Neuronal stem cell (in vitro differentiated cells): ENCODE measurements at regions not wholly inside any gene's neighbourhood (a gene's known extent, or its start where the extent isn't known, plus 50 kb on each side); places are given as distances from the start of the nearest gene placed in this dataset.

Experiments
- DNase-seq: peaks from one replicate; pipeline ENCODE4 v3.0.0-alpha.2; 2013; ENCODE audit warnings: low spot score
- H2AFZ ChIP-seq: one replicate; pipeline ENCODE4 v1.6.1; 2013; ENCODE audit warnings: mild to moderate bottlenecking, low read length, inconsistent platforms
- H2AK5ac ChIP-seq: 2 replicates; pipeline ENCODE4 v1.6.1; 2013; ENCODE audit warnings: low read depth, mild to moderate bottlenecking, inconsistent platforms, low read length, moderate library complexity, mixed read lengths
- H2BK120ac ChIP-seq: 2 replicates; pipeline ENCODE4 v1.6.1; 2013; ENCODE audit warnings: low read depth, mild to moderate bottlenecking, inconsistent platforms, low read length, moderate library complexity, mixed read lengths
- H2BK12ac ChIP-seq: one replicate; pipeline ENCODE4 v1.6.1; 2013; ENCODE audit warnings: low read length, inconsistent platforms
- H2BK15ac ChIP-seq: 2 replicates; pipeline ENCODE4 v1.6.1; 2013; ENCODE audit warnings: mild to moderate bottlenecking, low read length, inconsistent platforms, mixed read lengths
- H2BK5ac ChIP-seq: one replicate; pipeline ENCODE4 v1.6.1; 2013; ENCODE audit warnings: inconsistent platforms, mild to moderate bottlenecking, low read length, moderate library complexity
- H3K14ac ChIP-seq: one replicate; pipeline ENCODE4 v1.6.1; 2013; ENCODE audit warnings: low read length, inconsistent platforms
- H3K18ac ChIP-seq: 2 replicates; pipeline ENCODE4 v1.6.1; 2013; ENCODE audit warnings: low read length, inconsistent platforms
- H3K23ac ChIP-seq: 2 replicates; pipeline ENCODE4 v1.6.1; 2013; ENCODE audit warnings: low read depth, mild to moderate bottlenecking, mixed read lengths, low read length, inconsistent platforms; ENCODE audit not compliant: poor library complexity
- H3K27ac ChIP-seq: replicated peaks from 3 replicates; pipeline ENCODE4 v1.5.1; 2013; ENCODE audit warnings: low read length, inconsistent platforms
- H3K27me3 ChIP-seq, 3 experiments: 2 replicates each; pipeline ENCODE4 v1.6.1; 2013; ENCODE audit warnings: low read length in 3 of 3, mild to moderate bottlenecking in 2 of 3, inconsistent platforms in 1 of 3, low read depth in 1 of 3, mixed read lengths in 1 of 3, moderate library complexity in 1 of 3; ENCODE audit not compliant: control insufficient read depth in 3 of 3, insufficient read depth in 3 of 3
- H3K36me3 ChIP-seq, 2 donors: replicated peaks in 1 of 2; 2 replicates each; pipeline ENCODE4 v1.6.1; 2013; ENCODE audit warnings: low read length in 2 of 2; ENCODE audit not compliant: control insufficient read depth in 2 of 2, insufficient read depth in 2 of 2
- H3K4ac ChIP-seq: 2 replicates; pipeline ENCODE4 v1.6.1; 2013; ENCODE audit warnings: inconsistent platforms, mild to moderate bottlenecking, low read length, moderate library complexity
- H3K4me1 ChIP-seq, 2 donors: 1 replicate in 1 of 2; 2 replicates in 1 of 2; pipeline ENCODE4 v1.6.1; 2013; ENCODE audit warnings: low read length in 2 of 2, low read depth in 1 of 2; ENCODE audit not compliant: control insufficient read depth in 2 of 2, insufficient read depth in 1 of 2
- H3K4me2 ChIP-seq: one replicate; pipeline ENCODE4 v1.6.1; 2013; ENCODE audit warnings: mild to moderate bottlenecking, low read length, inconsistent platforms; ENCODE audit not compliant: insufficient read depth, poor library complexity, severe bottlenecking
- H3K4me3 ChIP-seq, 2 donors: 2 replicates each; pipeline ENCODE4 v1.5.1; 2013; ENCODE audit warnings: low read length in 2 of 2, mild to moderate bottlenecking in 2 of 2, inconsistent platforms in 1 of 2, moderate library complexity in 1 of 2
- H3K79me1 ChIP-seq: one replicate; pipeline ENCODE4 v1.6.1; 2013; ENCODE audit warnings: low read depth, mild to moderate bottlenecking, inconsistent platforms, low read length, moderate library complexity
- H3K9ac ChIP-seq: one replicate; pipeline ENCODE4 v1.6.1; 2013; ENCODE audit warnings: mild to moderate bottlenecking, low read depth, low read length, inconsistent platforms; ENCODE audit not compliant: poor library complexity
- H3K9me3 ChIP-seq, 2 donors: replicated peaks in 1 of 2; 2 replicates each; pipeline versions ENCODE3 to v1.6.1; 2013; ENCODE audit warnings: low read length in 2 of 2, mild to moderate bottlenecking in 2 of 2, inconsistent platforms in 1 of 2, low read depth in 1 of 2, mixed read lengths in 1 of 2, moderate library complexity in 1 of 2; ENCODE audit not compliant: control insufficient read depth in 2 of 2, insufficient read depth in 1 of 2
- H4K8ac ChIP-seq: one replicate; pipeline ENCODE4 v1.6.1; 2013; ENCODE audit warnings: low read depth, mild to moderate bottlenecking, inconsistent platforms, low read length, moderate library complexity
- H4K91ac ChIP-seq: one replicate; pipeline ENCODE4 v1.6.1; 2013; ENCODE audit warnings: low read length, low read depth, mild to moderate bottlenecking, inconsistent platforms; ENCODE audit not compliant: poor library complexity
- WGBS, 2 donors: extraction: QIAGEN DNeasy Blood & Tissue Kit; methylation state at CpG; one replicate each; pipeline ENCODE4 v1.1.7; 2013; ENCODE audit warnings: missing lambda C conversion rate in 2 of 2, mixed read lengths in 1 of 2; ENCODE audit not compliant: insufficient read length in 2 of 2, insufficient replicate concordance in 1 of 2; ENCODE audit errors: extremely low coverage in 2 of 2; 5-methylcytosine and 5-hydroxymethylcytosine counted together

DNA sequence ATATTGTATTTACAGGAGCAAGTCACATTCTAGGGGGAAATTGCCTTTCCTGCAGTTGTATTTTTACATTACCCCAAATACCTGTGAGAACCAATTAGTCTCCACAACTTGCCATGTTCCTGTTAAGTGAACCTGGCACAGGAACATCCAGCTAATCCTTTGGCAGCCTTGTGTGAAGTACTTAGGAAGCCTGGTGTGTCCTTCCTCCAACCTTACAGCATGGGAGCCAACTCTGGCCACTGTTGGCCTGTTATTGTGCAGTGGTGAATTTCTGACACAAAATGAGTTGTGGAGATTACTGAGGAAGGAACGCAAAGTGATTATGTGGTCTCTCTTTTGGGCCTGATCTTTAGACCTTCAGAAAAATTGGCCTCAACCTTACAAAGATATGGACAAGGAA is 238.0 kb upstream of the PITX2 start:
- no peak overlapping the region for H3K4me3 ChIP-seq
- no peaks in the 10 kb centered on the region for H3K79me1 ChIP-seq

DNA sequence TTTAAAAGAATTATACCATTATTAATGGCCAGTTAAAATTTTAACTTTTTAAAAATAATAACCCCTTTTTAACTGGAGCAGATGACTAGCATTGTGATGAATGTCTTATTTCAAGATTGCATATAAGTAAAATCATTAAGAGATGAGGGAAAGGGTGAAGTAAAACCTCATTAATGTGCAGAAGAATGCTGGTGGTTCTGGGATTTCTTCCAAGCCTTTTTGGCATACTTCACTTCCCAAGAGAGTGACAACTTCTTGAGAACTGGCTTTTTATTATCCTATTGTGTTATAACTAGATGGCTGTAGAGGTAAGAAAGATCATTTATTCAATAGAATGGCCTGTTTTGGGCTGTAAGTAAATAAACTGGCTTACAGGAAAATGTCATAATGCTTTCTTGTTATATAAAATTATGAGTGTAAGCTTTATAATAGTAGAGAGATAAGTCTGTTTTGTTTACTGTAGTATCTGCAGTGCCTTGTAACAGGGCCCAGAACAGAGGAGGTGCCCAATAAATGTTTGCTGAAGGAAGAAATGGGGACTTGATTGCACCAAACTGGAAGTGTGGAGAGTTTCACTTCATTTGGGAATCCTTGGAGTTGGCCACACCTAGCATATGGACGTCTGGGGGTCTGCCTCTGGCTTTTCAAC is 242.9 kb upstream of the PITX2 start:
- no peaks in the 10 kb centered on the region for H3K9me3 ChIP-seq
- H2BK15ac ChIP-seq = no peak overlapping the region
- no peaks in the 10 kb centered on the region for H3K79me1 ChIP-seq
- no peak overlapping the region for H2AFZ ChIP-seq
- peaks cover 0 to 5% (median 0%) of the 10 kb centered on the region in 3 experiments for H3K27me3 ChIP-seq
- H2BK120ac ChIP-seq = no peak overlapping the region
- H4K91ac ChIP-seq = no peak overlapping the region
- no peaks in the 10 kb centered on the region for H3K4me1 ChIP-seq
- H2BK5ac ChIP-seq = no peak overlapping the region
- H3K14ac ChIP-seq = no peak overlapping the region
- no peak overlapping the region for H3K4ac ChIP-seq
- DNase-seq = no peak
- H3K23ac ChIP-seq = no peak overlapping the region
- H3K4me2 ChIP-seq = no peak overlapping the region
- no peak overlapping the region for H3K9ac ChIP-seq
- H3K36me3 ChIP-seq = no peaks in the 10 kb centered on the region
- H3K4me3 ChIP-seq = no peak overlapping the region
- H3K27ac ChIP-seq = no peak overlapping the region
- WGBS, 2 donors = no CpG with 5 or more reads among the region's 1 CpG
- no peak overlapping the region for H4K8ac ChIP-seq
- no peak overlapping the region for H2BK12ac ChIP-seq
- H2AK5ac ChIP-seq = no peak overlapping the region
- no peak overlapping the region for H3K18ac ChIP-seq

More for the DNA sequence above, 238.0 kb upstream of the PITX2 start:
- no peaks in the 10 kb centered on the region for H3K27me3 ChIP-seq
- H2AK5ac ChIP-seq = no peak overlapping the region
- H2BK15ac ChIP-seq = no peak overlapping the region
- H3K23ac ChIP-seq = no peak overlapping the region
- H4K8ac ChIP-seq = no peak overlapping the region
- no peak overlapping the region for H2BK120ac ChIP-seq
- no peak overlapping the region for H2BK5ac ChIP-seq
- no peaks in the 10 kb centered on the region for H3K36me3 ChIP-seq
- H3K14ac ChIP-seq = no peak overlapping the region
- H3K4ac ChIP-seq = no peak overlapping the region
- no peak overlapping the region for H3K27ac ChIP-seq
- no peak overlapping the region for H3K18ac ChIP-seq
- H3K4me1 ChIP-seq = no peaks in the 10 kb centered on the region
- H3K4me2 ChIP-seq = no peak overlapping the region
- no peak overlapping the region for H3K9ac ChIP-seq
- no peak overlapping the region for H2AFZ ChIP-seq
- no peaks in the 10 kb centered on the region for H3K9me3 ChIP-seq
- no peak for DNase-seq
- H4K91ac ChIP-seq = no peak overlapping the region
- no peak overlapping the region for H2BK12ac ChIP-seq
- WGBS, 2 donors = no CpG with 5 or more reads among the region's 1 CpG

DNA sequence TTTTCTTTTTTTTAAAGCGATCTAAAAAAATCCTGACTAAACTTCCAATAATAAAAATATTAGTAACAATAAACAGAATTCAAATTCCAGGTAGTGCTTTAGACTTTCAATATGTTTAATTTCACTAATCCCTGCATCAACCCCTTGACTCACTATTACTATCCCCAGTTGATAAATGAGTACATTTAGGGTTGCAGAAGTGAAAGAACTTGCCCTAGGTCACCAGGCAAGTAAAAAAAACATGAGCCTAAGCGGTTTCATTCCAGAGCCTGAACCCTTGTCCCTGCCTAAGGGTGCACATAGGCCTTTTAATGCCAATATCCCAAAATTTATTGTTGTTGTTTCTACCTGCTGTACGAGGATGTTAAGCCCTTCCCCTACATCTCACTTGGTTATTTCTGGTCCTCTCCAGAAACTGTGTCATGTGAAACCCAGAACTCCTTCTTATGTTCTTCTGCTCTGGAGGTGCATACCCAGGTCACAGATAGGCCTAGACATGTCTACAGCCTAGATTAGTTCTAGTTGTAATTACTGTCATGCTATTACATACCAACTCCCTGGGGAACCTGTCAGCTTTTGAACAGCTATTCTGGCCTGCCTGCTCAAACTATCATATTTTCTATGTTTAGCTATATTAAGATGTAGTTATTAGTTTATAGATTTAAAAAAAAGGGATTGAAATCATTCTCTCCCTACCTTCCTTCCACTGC is 244.5 kb upstream of the PITX2 start:
- WGBS, 2 donors = no CpG with 5 or more reads among the region's 3 CpGs
- no peak overlapping the region for H3K23ac ChIP-seq

DNA sequence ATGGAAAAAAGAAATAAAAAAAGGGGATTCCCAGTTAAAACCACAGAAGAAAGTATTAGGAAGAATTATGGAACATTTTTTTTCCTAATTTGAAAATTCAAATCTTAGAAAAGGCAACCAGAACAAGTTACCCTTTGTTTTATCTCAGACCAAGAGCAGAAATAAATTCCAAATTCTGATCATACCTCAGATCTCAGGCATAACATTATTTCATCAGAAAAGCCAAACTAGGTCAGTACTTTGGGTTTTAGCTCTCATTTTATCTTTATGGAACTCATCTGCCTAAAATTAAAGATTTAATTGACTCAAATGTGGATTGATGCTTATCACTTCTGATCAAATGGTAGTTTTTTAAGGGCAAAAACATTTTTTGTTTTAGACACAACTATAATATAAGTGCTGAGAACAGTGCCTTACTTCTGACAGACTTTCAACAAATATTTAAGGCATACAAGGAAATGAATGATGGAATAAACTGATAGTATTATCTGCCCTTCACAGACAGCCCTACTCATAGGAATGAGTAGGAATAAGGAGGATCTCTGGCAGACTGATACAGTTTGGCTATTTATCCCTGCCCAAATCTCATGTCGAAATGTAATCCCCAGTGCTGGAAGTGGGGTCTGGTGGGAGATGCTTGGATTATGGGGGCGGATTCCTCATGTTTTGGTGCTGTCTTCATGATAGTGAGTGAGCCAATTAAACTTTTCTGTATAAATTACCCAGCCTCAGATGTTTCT is 245.3 kb upstream of the PITX2 start:
- no peak overlapping the region for H2BK15ac ChIP-seq
- H3K4me2 ChIP-seq = no peak overlapping the region
- DNase-seq = no peak
- H3K18ac ChIP-seq = no peak overlapping the region
- no peak overlapping the region for H2BK12ac ChIP-seq
- H4K8ac ChIP-seq = no peak overlapping the region
- H3K4me1 ChIP-seq = no peaks in the 10 kb centered on the region
- H3K14ac ChIP-seq = no peak overlapping the region
- no CpG with 5 or more reads among the region's 2 CpGs for WGBS, 2 donors
- H3K9me3 ChIP-seq = no peaks in the 10 kb centered on the region
- H2AK5ac ChIP-seq = no peak overlapping the region
- no peak overlapping the region for H2BK5ac ChIP-seq
- H3K27me3 ChIP-seq = peaks cover 0 to 5% (median 0%) of the 10 kb centered on the region in 3 experiments
- no peaks in the 10 kb centered on the region for H3K36me3 ChIP-seq
- no peak overlapping the region for H3K23ac ChIP-seq
- no peaks in the 10 kb centered on the region for H3K79me1 ChIP-seq
- H3K4me3 ChIP-seq = no peak overlapping the region
- no peak overlapping the region for H3K27ac ChIP-seq
- H3K9ac ChIP-seq = no peak overlapping the region
- H4K91ac ChIP-seq = no peak overlapping the region
- no peak overlapping the region for H2BK120ac ChIP-seq
- H3K4ac ChIP-seq = no peak overlapping the region
- H2AFZ ChIP-seq = no peak overlapping the region

More for the DNA sequence above, 244.5 kb upstream of the PITX2 start:
- H3K4me1 ChIP-seq = no peaks in the 10 kb centered on the region
- no peak overlapping the region for H3K4me3 ChIP-seq
- no peak overlapping the region for H3K14ac ChIP-seq
- H2BK12ac ChIP-seq = no peak overlapping the region
- no peak for DNase-seq
- no peak overlapping the region for H2BK15ac ChIP-seq
- no peak overlapping the region for H3K4me2 ChIP-seq
- no peak overlapping the region for H2AK5ac ChIP-seq
- H3K36me3 ChIP-seq = no peaks in the 10 kb centered on the region
- no peaks in the 10 kb centered on the region for H3K9me3 ChIP-seq
- no peak overlapping the region for H3K18ac ChIP-seq
- H4K8ac ChIP-seq = no peak overlapping the region
- H2BK120ac ChIP-seq = no peak overlapping the region
- no peak overlapping the region for H3K27ac ChIP-seq
- H3K79me1 ChIP-seq = no peaks in the 10 kb centered on the region
- no peak overlapping the region for H2BK5ac ChIP-seq
- H2AFZ ChIP-seq = no peak overlapping the region
- H4K91ac ChIP-seq = no peak overlapping the region
- H3K27me3 ChIP-seq = peaks cover 0 to 5% (median 0%) of the 10 kb centered on the region in 3 experiments
- no peak overlapping the region for H3K9ac ChIP-seq
- H3K4ac ChIP-seq = no peak overlapping the region
